HG03520 (cell line): ENCODE measurements at regions not wholly inside any gene's neighbourhood (a gene's known extent, or its start where the extent isn't known, plus 50 kb on each side); places are given as distances from the start of the nearest gene placed in this dataset.
A peak's percentile ranks its signal among the peaks of the same experiment; 100 is the strongest.

Experiments
- ATAC-seq: cut with Tn5 transposase; IDR thresholded peaks from one replicate; pipeline ENCODE4 v1.9.1; 2021; ENCODE audit warnings: mild to moderate bottlenecking, moderate library complexity; ENCODE audit not compliant: unreplicated experiment

DNA sequence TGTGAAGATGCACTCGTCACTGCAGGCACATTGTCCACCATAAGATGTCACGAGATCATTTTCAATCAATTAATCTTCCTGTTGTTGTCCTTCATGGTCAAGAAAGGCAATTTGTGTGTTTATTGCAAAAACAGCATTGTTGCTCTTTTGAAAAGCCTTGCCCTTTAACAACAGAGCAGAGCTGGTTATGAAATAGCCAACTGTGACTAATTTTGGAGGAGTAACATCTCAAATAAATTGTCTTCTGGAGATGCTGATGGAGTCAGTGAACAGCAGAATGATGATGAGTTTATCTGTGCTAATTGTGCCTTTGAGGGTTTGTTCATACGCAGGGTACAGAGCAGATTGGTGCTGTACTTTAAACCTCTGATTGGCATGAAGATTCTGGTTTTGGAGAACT, 88.3 kb upstream of the E2F7 start:
- ATAC-seq = no peak

DNA sequence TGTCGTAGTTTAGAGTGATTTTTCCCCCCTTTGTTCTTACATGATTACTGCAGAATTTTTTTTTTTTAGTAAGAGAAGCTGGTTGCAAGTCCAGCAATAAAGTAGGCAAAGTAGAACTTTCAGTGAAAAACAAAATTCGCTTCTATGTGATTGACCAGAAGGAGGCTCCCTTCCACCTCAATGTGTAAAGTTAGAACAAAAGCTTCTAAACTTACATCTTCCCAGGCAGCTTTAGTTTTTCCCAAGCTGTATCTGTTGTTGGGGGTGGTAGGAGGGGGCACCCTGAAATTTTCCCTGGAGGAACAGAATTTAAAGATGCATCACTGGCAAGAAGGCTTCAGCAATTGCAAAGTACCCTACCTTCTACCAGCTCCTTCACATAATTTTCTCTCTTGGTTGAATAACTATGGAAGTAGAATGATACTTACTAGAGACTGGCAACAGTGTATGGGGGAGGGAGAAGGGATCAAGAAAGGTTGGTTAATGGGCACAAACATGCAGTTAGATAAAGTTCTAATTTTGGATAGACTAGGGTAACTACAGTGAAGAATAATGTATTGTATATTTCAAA, 87.3 kb upstream of the E2F7 start:
- ATAC-seq = no peak

DNA sequence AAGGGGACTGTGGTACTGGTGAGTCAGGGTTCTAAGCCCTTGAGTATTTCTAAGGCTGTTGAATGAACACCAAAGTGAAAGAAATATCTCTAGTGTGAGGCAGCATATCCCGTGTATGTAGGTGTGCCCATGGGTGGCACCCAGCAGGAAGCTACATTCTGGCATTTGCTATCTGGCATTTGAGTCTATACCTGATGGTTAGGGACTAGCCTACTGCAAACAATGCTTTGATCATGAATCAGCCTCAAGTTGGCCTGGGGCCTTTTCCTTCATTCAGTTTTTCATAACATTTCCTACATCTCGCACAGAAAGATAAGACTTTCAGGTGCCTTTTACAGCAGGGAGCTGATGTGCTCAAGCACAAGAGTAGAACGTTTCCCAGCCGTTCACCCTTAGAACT, 85.7 kb upstream of the E2F7 start:
- no peak for ATAC-seq

DNA sequence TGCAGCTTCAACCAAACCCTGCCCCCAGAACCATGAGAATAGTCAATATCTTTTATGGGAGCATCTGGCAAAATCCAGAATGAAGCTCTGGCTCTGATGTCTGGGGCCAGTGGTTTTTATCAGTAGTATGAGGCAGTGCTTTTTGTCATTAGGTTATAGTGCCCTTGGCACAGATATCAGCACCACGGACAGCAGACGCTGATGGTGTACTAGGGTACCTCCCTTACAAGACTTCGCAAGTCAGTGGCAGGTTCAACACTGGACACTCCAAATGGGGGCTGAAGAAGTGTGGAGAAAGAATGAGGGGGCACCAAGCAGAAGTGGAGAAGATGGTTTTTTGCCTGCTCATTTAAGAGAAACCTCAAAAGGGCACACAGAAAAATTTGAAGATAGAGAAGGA, 68.2 kb upstream of the E2F7 start:
- ATAC-seq = no peak

DNA sequence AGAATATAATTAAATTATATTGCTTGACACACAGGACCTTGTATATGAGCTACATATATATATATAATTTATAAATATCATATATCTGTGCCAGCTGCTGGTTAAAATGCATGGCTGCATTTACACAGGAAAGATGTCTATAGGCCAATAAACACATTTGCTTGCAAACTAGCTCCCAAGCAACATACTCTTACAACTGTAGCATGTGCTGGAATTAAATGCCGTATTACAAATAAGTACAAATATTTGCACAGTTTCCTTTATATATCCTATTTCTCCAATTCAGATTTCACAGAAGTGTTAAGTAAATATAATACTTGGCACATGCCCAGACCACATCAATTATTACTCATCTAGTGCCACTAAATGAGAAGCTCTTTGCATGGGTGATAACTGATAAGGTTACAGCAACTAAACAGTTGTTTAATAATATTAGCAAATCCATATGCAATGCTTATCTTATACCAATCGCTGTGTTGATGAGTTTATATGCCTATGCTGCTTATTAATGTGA, 66.7 kb upstream of the E2F7 start:
- no peak for ATAC-seq

DNA sequence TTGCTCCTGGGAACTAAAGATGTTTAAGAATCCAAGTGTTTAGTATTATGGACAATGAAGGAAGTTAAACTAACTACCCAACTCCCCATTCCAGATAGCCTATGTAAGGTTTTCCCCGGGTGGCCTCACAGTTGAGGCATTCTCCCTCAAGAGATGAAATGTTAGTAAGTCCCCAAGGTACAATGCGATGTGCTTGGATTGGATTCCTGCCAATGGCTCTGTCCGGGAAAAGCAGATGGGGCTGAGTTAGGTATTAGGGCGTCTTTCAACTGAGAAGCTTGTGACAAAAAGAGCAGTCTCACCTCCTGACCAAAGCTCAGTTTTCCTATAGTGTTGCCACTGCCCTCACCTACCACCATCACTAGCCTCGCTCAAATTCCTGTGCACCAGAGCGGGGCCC, 64.8 kb upstream of the E2F7 start:
- ATAC-seq = no peak

DNA sequence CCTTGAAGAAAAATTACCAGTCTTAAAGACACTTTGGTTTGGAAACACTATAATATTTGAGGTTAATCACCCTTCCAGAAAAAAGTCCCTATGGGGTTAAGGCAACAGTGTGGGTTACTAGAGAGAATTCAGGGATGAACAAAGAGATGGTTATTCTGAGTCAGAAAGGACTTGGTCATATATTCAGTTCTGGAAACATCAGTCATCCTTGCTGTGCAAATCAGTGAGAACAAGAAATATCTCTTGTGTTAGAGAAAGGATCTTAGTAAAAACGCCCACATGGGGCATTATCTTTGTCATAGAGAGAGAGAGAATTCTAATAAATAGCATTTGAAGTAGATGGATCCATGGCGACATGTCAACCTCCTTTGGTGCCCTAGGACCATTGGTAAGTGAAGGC, 59.4 kb upstream of the E2F7 start:
- ATAC-seq = peak; percentile 83

DNA sequence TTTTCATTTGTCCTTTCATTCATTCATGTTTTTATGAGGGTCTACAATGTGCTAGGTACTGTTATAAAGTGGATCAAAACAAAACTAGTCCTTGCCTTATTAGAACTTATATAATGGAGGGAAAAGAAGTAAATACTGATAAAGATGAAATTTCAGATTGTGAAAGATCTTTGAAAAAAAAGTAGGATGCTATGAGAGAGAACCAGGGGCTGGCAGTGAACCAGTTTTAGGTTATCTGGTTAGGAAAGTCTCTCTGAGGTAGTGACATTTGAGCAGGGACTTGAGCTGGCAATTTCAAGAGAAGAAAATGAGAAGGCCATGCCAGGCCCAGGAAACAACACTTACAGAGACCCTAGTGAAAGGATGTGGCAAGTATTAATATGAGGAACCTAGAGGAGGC, 57.3 kb upstream of the E2F7 start:
- ATAC-seq = no peak

DNA sequence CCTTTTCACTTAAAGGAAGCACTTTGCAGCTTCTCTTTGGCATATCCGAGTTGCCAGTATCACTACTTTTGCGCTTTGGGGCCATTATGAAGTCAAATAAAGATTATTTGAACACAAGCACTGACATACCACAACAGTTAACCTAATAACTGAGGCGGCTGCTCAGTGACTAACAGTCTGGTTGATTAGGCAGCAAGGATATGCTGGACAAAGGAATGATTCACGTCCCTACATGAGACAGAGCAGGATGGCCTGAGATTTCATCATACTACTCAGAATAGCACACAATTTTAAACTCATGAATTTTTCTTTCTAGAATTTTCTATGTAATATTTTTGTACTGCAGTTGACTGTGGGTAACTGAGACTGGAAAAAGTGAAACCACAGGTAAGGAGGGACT, 56.9 kb upstream of the E2F7 start:
- no peak for ATAC-seq

DNA sequence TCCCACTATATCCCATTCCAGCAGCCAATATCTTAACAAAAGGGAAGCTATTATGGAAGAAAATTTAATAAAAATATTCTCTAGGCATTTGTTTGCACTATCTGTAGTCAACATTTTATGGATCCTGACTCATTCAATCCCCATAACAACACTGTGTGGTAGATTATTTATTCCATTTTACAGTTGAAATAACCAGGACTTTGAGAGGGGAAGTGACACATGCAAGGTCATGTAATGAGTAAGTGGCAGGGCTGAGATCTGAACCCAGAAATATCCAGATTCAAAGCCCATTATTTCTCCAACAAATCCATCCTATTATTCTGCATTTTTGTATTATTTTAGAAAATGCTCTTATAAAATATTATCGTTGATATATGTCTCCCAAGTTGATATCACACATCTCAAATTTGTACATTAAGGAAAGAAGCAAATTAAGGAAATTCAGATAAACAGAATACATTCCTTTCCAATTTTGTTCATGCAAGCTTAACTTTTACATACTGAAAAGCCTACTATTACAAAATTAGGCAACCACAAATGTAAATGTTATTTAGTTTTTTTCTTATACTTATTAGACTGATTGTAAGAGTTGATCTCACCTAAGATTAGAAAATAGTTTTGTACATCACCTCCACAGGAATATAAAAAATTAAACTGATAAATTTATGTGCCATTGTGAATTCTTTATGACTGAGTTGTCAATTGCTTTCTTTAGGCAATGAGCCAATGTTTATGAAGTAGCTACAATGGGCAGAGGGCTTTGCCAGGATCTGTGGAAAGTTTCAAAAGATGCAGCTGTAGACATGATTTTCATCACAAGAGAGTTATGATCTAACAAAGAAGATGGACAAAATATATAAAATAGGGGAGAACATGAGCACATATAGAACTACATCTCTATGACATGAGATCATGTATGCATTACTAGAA, 55.1 kb upstream of the E2F7 start:
- no peak for ATAC-seq

DNA sequence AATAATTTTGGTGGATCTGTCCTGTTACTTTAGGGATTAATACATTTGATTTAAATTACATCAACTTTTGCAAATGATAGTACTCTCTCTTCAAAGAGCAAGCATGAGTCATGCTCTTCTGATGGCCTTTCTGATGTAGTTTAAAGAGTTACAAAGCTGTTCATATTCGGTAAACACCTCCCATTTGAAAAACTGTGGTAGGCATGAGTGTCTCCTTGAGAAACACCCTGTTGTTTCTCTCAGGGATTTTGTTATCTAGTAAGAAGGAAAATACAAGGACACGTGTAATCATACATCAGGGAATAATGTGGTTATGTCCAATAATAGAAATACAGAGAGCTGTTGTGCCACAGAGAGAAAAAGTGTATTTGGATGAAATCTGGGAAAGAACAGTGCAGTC, 53.3 kb upstream of the E2F7 start:
- ATAC-seq = no peak

DNA sequence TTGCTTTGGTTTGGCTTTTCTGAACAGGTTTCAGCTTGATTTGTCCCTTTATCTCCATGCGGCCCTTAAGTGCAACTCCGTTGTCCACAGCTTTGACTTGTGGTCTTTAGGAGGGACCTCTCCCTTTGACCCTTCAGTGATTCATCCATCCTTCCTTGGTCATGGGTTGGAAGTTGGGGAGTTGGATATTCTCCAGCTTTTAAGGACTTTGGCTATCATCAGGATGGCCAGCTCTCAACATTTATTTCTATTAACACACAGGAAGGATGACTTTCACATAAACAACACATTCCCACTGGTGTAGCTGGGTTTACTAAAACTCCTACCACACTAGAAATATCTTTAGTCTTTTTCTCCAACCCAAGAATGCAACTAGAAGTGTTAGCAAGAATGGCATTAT, 50.9 kb upstream of the E2F7 start:
- no peak for ATAC-seq

DNA sequence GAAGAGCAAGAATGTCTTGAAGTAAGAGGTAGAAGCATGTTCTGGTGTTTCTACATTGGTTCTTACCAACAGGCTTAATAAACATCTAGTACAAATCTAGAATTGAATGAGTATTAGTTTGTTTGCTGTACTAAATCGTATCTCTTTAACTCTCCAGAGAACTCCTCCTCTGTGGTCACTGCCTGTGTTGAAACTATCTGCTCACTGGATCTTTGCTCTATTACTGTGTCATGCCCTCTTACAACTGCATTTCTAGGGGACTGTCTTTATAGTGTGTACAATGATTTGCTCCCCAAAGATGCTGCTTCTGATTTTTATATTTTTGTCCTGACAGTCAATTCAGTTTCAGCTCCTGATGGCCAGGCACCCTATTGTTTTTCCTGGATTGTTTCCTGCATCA, 50.1 kb upstream of the E2F7 start:
- no peak for ATAC-seq
